GM23338 (cell line): ENCODE measurements at regions not wholly inside any gene's neighbourhood (a gene's known extent, or its start where the extent isn't known, plus 50 kb on each side); places are given as distances from the start of the nearest gene placed in this dataset.

ENCODE experiments used
- ATAC-seq: fragments of 200-7000 bp; cut with Tn5 transposase; 3 replicates; pipeline ENCODE4 v1.9.1; 2020
- DNase-seq: peaks from one replicate; pipeline ENCODE4 v3.0.0-alpha.2; 2015; ENCODE audit warnings: low spot score
- H2AFZ ChIP-seq: fragments of 200-600 bp; sonication (generic); 2 replicates; pipeline ENCODE4 v1.8.0; 2016; ENCODE audit warnings: antibody characterized with exemption, mild to moderate bottlenecking, moderate library complexity
- H3F3A ChIP-seq: fragments of 200-600 bp; sonication (generic); replicated peaks from 2 replicates; pipeline ENCODE4 v1.8.0; 2017; ENCODE audit warnings: antibody characterized with exemption, mixed run types, low read depth
- H3K27ac ChIP-seq: fragments of 200-600 bp; sonication (generic); 2 replicates; pipeline ENCODE4 v1.6.1; 2016; ENCODE audit warnings: low read depth
- H3K27me3 ChIP-seq: fragments of 200-600 bp; sonication (generic); 2 replicates; pipeline ENCODE4 v1.8.0; 2016; ENCODE audit warnings: mild to moderate bottlenecking, mixed run types, moderate library complexity; ENCODE audit not compliant: insufficient read depth
- H3K36me3 ChIP-seq: fragments of 200-600 bp; sonication (generic); 2 replicates; pipeline ENCODE4 v1.8.0; 2016; ENCODE audit warnings: mild to moderate bottlenecking; ENCODE audit not compliant: insufficient read depth
- H3K4me1 ChIP-seq: fragments of 200-600 bp; sonication (generic); 2 replicates; pipeline ENCODE4 v1.8.0; 2016; ENCODE audit warnings: mild to moderate bottlenecking, moderate library complexity; ENCODE audit not compliant: insufficient read depth
- H3K4me2 ChIP-seq: fragments of 200-600 bp; sonication (generic); 2 replicates; pipeline ENCODE4 v1.7.1; 2017; ENCODE audit warnings: mixed run types
- H3K4me3 ChIP-seq: fragments of 200-600 bp; sonication (generic); 2 replicates; pipeline ENCODE4 v1.6.1; 2016; ENCODE audit warnings: mixed run types
- H3K79me2 ChIP-seq: fragments of 200-600 bp; sonication (generic); replicated peaks from 2 replicates; pipeline ENCODE4 v1.8.0; 2017; ENCODE audit warnings: mild to moderate bottlenecking; ENCODE audit not compliant: insufficient read depth
- H3K9me2 ChIP-seq: fragments of 200-600 bp; sonication (generic); 2 replicates; pipeline ENCODE4 v1.8.0; 2017; ENCODE audit not compliant: insufficient read depth
- H4K20me1 ChIP-seq: fragments of 200-600 bp; sonication (generic); replicated peaks from 2 replicates; pipeline ENCODE4 v1.8.0; 2017; ENCODE audit warnings: mild to moderate bottlenecking; ENCODE audit not compliant: insufficient read depth
- H3K27ac Mint-ChIP-seq: 2 replicates; pipeline ENCODE4 v1.8.0; 2020; ENCODE audit warnings: inconsistent platforms, mild to moderate bottlenecking, moderate library complexity, mixed read lengths
- H3K27me3 Mint-ChIP-seq: 3 replicates; pipeline ENCODE4 v1.8.0; 2022; ENCODE audit warnings: low read depth, mild to moderate bottlenecking, moderate library complexity, mixed read lengths, inconsistent platforms; ENCODE audit not compliant: insufficient read depth, poor library complexity
- H3K36me3 Mint-ChIP-seq: 3 replicates; pipeline ENCODE4 v1.8.0; 2021; ENCODE audit warnings: low read depth, mild to moderate bottlenecking, inconsistent platforms, moderate library complexity, mixed read lengths
- H3K4me1 Mint-ChIP-seq: 3 replicates; pipeline ENCODE4 v1.8.0; 2020; ENCODE audit warnings: mild to moderate bottlenecking, inconsistent platforms, mixed read lengths
- H3K4me3 Mint-ChIP-seq: 3 replicates; pipeline ENCODE4 v1.8.0; 2021; ENCODE audit warnings: moderate library complexity, mild to moderate bottlenecking, inconsistent platforms, mixed read lengths
- H3K9me3 Mint-ChIP-seq: 3 replicates; pipeline ENCODE4 v1.8.0; 2020; ENCODE audit warnings: moderate library complexity, mild to moderate bottlenecking, inconsistent platforms, mixed read lengths
- CTCF ChIP-seq, 2 experiments: fragments of 200-600 bp in 1 of 2; sonication (generic) in 1 of 2; conservative IDR thresholded peaks; 2 replicates each; pipeline versions ENCODE4 v1.5.1 to v1.6.1; 2016 to 2017; ENCODE audit warnings: antibody characterized with exemption in 2 of 2, low read depth in 2 of 2, mild to moderate bottlenecking in 2 of 2, moderate library complexity in 1 of 2
- ETS1 ChIP-seq: IDR thresholded peaks from 2 replicates; pipeline ENCODE4 v1.6.1; 2016; ENCODE audit warnings: antibody characterized with exemption
- EZH2 ChIP-seq: fragments of 200-600 bp; sonication (generic); IDR thresholded peaks from one replicate; pipeline ENCODE4 v1.8.0; 2017; ENCODE audit warnings: antibody characterized with exemption, mild to moderate bottlenecking, low read depth; ENCODE audit not compliant: unreplicated experiment
- EZH2phosphoT487 ChIP-seq: fragments of 200-600 bp; sonication (generic); IDR thresholded peaks from one replicate; pipeline ENCODE4 v1.8.1; 2018; ENCODE audit warnings: antibody characterized with exemption; ENCODE audit not compliant: unreplicated experiment
- NANOG ChIP-seq: IDR thresholded peaks from 2 replicates; pipeline ENCODE4 v1.6.1; 2016; ENCODE audit warnings: antibody characterized with exemption, borderline replicate concordance
- REST ChIP-seq: IDR thresholded peaks from one replicate; pipeline ENCODE4 v1.6.1; 2018; ENCODE audit warnings: antibody characterized with exemption; ENCODE audit not compliant: unreplicated experiment
- ZNF114 ChIP-seq: fragments of 250-450 bp; sonication (Bioruptor Pico); IDR thresholded peaks from 2 replicates; pipeline ENCODE4 v1.5.0; 2020; ENCODE audit warnings: mild to moderate bottlenecking, moderate library complexity
- ZNF331 ChIP-seq: fragments of 250-450 bp; sonication (Bioruptor Pico); IDR thresholded peaks from 2 replicates; pipeline ENCODE4 v1.5.0; 2020; ENCODE audit warnings: low read depth, mild to moderate bottlenecking, moderate library complexity
- ZNF462 ChIP-seq: fragments of 250-450 bp; sonication (Bioruptor Pico); IDR thresholded peaks from 2 replicates; pipeline ENCODE4 v1.5.0; 2020; ENCODE audit warnings: mild to moderate bottlenecking, moderate library complexity

GRCh38 chr2:19611491-19612332 lies 253.3 kb upstream of the OSR1 start (continued):
- TF ChIP-seq ETS1 (no peak), EZH2 (no peak), REST (no peak)

- Mint-ChIP-seq H3K27ac (no peak overlapping the region), H3K9me3 (peaks cover 5% of the 10 kb centered on the region), H3K4me1 (no peaks in the 10 kb centered on the region), H3K4me3 (no peak overlapping the region), H3K27me3 (peaks cover 2% of the 10 kb centered on the region), H3K36me3 (peaks cover 4% of the 10 kb centered on the region; the same call in 1 of the 3 replicates)
- ATAC-seq: no peak
- Histone ChIP-seq H3K27ac (no peak overlapping the region), H2AFZ (no peak overlapping the region), H3K4me2 (no peak overlapping the region), H3K4me1 (no peaks in the 10 kb centered on the region), H3K4me3 (no peak overlapping the region), H3K36me3 (no peaks in the 10 kb centered on the region), H3F3A (no peaks in the 10 kb centered on the region), H3K27me3 (no peaks in the 10 kb centered on the region), H3K9me2 (peaks cover 10% of the 10 kb centered on the region; the same call in 1 of the 2 replicates), H4K20me1 (no peaks in the 10 kb centered on the region), H3K79me2 (no peaks in the 10 kb centered on the region)
- no peak for DNase-seq
- TF ChIP-seq ZNF462 (CRISPR knock-in tag) (no peak), ZNF331 (CRISPR knock-in tag) (no peak), ZNF114 (no peak), EZH2phosphoT487 (no peak), ETS1 (no peak), EZH2 (no peak), NANOG (no peak), CTCF (conservative IDR thresholded peaks at IDR 0.05; ENCODE audit: low read depth in 2 of 2) (no peak)
Observed at GRCh38 chr2:19609266-19609665, 250.8 kb upstream of the OSR1 start.
